ENCODE measurements at regions not wholly inside any gene's neighbourhood (a gene's known extent, or its start where the extent isn't known, plus 50 kb on each side); places are given as distances from the start of the nearest gene placed in this dataset.

DNA sequence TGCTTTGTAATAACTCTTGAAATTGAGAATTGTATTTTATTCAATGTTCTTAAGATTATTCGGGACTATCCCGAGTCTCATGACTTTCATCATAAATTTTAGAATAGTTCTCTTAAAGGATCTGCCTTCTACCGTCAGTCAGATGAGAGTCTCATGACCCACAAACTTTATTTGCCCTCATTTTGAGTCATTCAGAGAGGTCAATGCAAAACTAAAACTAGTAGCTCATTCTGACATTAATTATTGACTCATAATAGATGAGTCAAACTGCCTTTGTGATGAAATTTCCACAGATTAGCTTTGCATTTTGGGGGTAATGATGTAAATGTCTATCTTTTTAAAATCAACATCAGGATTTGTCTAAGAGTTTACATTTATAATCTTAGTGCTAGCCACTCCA, 1527.3 kb downstream of the TECRL start:
- Histone ChIP-seq H3K9ac (ENCODE audit: control insufficient read depth, insufficient read depth, low read length) (no peak overlapping the region), H3K79me2 (ENCODE audit: control insufficient read depth, insufficient read depth, low read length) (no peaks in the 10 kb centered on the region), H3K4me3 (no peak overlapping the region), H2AFZ (ENCODE audit: control insufficient read depth, low read depth, low read length) (no peak overlapping the region), H3K27ac (ENCODE audit: control insufficient read depth, insufficient read depth) (no peak overlapping the region), H4K20me1 (ENCODE audit: control insufficient read depth, insufficient read depth) (no peaks in the 10 kb centered on the region), H3K36me3 (ENCODE audit: control insufficient read depth in 2 of 2, insufficient read depth in 2 of 2, low read length in 1 of 2) (no peaks in the 10 kb centered on the region), H3K4me1 (ENCODE audit: control insufficient read depth, insufficient read depth, low read length) (no peaks in the 10 kb centered on the region), H3K9me3 (replicated peaks; ENCODE audit: control insufficient read depth, insufficient read depth, low read length) (no peaks in the 10 kb centered on the region), H3K4me2 (ENCODE audit: control insufficient read depth, insufficient read depth) (no peak overlapping the region), H3K27me3 (replicated peaks in 1 of 2; ENCODE audit: control insufficient read depth in 2 of 2, insufficient read depth in 2 of 2, low read length in 1 of 2) (no peaks in the 10 kb centered on the region)
- in situ Hi-C loops (cut with MboI) (no loop called here), intact Hi-C loops (cut with micrococcal nuclease; ENCODE audit: unreplicated experiment) (no loop called here)
- FAIRE-seq (no peak), ATAC-seq (peak; percentile 23; the same call in 1 of the 3 replicates), DNase-seq (ENCODE audit: low read depth, low spot score) (no peak)
- 0% methylated on average over 3 of the region's 3 CpGs for WGBS (ENCODE audit: insufficient coverage, insufficient replicate concordance, low lambda C conversion rate, missing lambda C conversion rate)
- CTCF ChIA-PET = no interaction called here
- RAD21 ChIA-PET (ENCODE audit: unreplicated experiment) = no interaction called here
- POLR2A ChIA-PET = no interaction called here
- no TSS peak for BruUV-seq (replicated peaks)
- SMC1A ChIA-PET (ENCODE audit: uncharacterized antibody, unreplicated experiment) = no interaction called here
- TF ChIP-seq, protein P1, sequence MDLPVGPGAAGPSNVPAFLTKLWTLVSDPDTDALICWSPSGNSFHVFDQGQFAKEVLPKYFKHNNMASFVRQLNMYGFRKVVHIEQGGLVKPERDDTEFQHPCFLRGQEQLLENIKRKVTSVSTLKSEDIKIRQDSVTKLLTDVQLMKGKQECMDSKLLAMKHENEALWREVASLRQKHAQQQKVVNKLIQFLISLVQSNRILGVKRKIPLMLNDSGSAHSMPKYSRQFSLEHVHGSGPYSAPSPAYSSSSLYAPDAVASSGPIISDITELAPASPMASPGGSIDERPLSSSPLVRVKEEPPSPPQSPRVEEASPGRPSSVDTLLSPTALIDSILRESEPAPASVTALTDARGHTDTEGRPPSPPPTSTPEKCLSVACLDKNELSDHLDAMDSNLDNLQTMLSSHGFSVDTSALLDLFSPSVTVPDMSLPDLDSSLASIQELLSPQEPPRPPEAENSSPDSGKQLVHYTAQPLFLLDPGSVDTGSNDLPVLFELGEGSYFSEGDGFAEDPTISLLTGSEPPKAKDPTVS (IDR thresholded peaks at IDR 0.05; ENCODE audit: low read depth, low read length) = no peak
- TF ChIP-seq MTA2 (IDR thresholded peaks at IDR 0.05; ENCODE audit: low read depth) (peak; percentile 44; the same call in 1 of the 2 replicates), PAX8 (IDR thresholded peaks at IDR 0.05) (no peak), NR2F1 (conservative IDR thresholded peaks at IDR 0.05) (peak; percentile 54; the same call in 1 of the 2 replicates), EED (IDR thresholded peaks at IDR 0.05; ENCODE audit: low read depth) (no peak), HDGF (IDR thresholded peaks at IDR 0.05) (no peak), SREBF2 (IDR thresholded peaks at IDR 0.05; ENCODE audit: low read length) (no peak), LARP7 (IDR thresholded peaks at IDR 0.05) (no peak), BCL11A (IDR thresholded peaks at IDR 0.05; ENCODE audit: low read depth, low read length) (no peak), MEF2A (IDR thresholded peaks at IDR 0.05; ENCODE audit: insufficient read depth, low read depth, low read length) (no peak), BMI1 (IDR thresholded peaks at IDR 0.05; ENCODE audit: borderline replicate concordance) (no peak)
- TF ChIP-seq, protein P2, sequence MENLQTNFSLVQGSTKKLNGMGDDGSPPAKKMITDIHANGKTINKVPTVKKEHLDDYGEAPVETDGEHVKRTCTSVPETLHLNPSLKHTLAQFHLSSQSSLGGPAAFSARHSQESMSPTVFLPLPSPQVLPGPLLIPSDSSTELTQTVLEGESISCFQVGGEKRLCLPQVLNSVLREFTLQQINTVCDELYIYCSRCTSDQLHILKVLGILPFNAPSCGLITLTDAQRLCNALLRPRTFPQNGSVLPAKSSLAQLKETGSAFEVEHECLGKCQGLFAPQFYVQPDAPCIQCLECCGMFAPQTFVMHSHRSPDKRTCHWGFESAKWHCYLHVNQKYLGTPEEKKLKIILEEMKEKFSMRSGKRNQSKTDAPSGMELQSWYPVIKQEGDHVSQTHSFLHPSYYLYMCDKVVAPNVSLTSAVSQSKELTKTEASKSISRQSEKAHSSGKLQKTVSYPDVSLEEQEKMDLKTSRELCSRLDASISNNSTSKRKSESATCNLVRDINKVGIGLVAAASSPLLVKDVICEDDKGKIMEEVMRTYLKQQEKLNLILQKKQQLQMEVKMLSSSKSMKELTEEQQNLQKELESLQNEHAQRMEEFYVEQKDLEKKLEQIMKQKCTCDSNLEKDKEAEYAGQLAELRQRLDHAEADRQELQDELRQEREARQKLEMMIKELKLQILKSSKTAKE (IDR thresholded peaks at IDR 0.05; ENCODE audit: low read depth, poor library complexity, severe bottlenecking) = peak; percentile 16
- TF ChIP-seq, protein P3, sequence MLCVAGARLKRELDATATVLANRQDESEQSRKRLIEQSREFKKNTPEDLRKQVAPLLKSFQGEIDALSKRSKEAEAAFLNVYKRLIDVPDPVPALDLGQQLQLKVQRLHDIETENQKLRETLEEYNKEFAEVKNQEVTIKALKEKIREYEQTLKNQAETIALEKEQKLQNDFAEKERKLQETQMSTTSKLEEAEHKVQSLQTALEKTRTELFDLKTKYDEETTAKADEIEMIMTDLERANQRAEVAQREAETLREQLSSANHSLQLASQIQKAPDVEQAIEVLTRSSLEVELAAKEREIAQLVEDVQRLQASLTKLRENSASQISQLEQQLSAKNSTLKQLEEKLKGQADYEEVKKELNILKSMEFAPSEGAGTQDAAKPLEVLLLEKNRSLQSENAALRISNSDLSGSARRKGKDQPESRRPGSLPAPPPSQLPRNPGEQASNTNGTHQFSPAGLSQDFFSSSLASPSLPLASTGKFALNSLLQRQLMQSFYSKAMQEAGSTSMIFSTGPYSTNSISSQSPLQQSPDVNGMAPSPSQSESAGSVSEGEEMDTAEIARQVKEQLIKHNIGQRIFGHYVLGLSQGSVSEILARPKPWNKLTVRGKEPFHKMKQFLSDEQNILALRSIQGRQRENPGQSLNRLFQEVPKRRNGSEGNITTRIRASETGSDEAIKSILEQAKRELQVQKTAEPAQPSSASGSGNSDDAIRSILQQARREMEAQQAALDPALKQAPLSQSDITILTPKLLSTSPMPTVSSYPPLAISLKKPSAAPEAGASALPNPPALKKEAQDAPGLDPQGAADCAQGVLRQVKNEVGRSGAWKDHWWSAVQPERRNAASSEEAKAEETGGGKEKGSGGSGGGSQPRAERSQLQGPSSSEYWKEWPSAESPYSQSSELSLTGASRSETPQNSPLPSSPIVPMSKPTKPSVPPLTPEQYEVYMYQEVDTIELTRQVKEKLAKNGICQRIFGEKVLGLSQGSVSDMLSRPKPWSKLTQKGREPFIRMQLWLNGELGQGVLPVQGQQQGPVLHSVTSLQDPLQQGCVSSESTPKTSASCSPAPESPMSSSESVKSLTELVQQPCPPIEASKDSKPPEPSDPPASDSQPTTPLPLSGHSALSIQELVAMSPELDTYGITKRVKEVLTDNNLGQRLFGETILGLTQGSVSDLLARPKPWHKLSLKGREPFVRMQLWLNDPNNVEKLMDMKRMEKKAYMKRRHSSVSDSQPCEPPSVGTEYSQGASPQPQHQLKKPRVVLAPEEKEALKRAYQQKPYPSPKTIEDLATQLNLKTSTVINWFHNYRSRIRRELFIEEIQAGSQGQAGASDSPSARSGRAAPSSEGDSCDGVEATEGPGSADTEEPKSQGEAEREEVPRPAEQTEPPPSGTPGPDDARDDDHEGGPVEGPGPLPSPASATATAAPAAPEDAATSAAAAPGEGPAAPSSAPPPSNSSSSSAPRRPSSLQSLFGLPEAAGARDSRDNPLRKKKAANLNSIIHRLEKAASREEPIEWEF (IDR thresholded peaks at IDR 0.05; ENCODE audit: insufficient replicate concordance, low read depth, low read length) = no peak
- TF ChIP-seq, protein P4, sequence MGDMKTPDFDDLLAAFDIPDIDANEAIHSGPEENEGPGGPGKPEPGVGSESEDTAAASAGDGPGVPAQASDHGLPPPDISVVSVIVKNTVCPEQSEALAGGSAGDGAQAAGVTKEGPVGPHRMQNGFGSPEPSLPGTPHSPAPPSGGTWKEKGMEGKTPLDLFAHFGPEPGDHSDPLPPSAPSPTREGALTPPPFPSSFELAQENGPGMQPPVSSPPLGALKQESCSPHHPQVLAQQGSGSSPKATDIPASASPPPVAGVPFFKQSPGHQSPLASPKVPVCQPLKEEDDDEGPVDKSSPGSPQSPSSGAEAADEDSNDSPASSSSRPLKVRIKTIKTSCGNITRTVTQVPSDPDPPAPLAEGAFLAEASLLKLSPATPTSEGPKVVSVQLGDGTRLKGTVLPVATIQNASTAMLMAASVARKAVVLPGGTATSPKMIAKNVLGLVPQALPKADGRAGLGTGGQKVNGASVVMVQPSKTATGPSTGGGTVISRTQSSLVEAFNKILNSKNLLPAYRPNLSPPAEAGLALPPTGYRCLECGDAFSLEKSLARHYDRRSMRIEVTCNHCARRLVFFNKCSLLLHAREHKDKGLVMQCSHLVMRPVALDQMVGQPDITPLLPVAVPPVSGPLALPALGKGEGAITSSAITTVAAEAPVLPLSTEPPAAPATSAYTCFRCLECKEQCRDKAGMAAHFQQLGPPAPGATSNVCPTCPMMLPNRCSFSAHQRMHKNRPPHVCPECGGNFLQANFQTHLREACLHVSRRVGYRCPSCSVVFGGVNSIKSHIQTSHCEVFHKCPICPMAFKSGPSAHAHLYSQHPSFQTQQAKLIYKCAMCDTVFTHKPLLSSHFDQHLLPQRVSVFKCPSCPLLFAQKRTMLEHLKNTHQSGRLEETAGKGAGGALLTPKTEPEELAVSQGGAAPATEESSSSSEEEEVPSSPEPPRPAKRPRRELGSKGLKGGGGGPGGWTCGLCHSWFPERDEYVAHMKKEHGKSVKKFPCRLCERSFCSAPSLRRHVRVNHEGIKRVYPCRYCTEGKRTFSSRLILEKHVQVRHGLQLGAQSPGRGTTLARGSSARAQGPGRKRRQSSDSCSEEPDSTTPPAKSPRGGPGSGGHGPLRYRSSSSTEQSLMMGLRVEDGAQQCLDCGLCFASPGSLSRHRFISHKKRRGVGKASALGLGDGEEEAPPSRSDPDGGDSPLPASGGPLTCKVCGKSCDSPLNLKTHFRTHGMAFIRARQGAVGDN (IDR thresholded peaks at IDR 0.05) = no peak

All from GM12878 (cell line).